ENCODE measurements at regions not wholly inside any gene's neighbourhood (a gene's known extent, or its start where the extent isn't known, plus 50 kb on each side); places are given as distances from the start of the nearest gene placed in this dataset.
"Not testable (repeated sequence)": the region's sequence is repeated elsewhere in the genome, so short reads cannot be mapped to it uniquely, and the experiment has no call there.

GRCh38 chr1:221869779-221870178 is 127.9 kb upstream of the DUSP10 start:
- DNase-seq (ENCODE audit: low spot score) (no peak), ATAC-seq (no peak)
- intact Hi-C loops (cut with DNase I), result no loop called here

- intact Hi-C loops (cut with DNase I), result no loop called here
- ATAC-seq, result no peak
- DNase-seq (ENCODE audit: low spot score), result no peak
Observed at GRCh38 chr1:221868593-221869303, 126.9 kb upstream of the DUSP10 start.

- intact Hi-C loops (cut with DNase I), result no loop called here
- DNase-seq (ENCODE audit: low spot score), result no peak
Observed at GRCh38 chr1:221867003-221867402, 125.1 kb upstream of the DUSP10 start.

DNA sequence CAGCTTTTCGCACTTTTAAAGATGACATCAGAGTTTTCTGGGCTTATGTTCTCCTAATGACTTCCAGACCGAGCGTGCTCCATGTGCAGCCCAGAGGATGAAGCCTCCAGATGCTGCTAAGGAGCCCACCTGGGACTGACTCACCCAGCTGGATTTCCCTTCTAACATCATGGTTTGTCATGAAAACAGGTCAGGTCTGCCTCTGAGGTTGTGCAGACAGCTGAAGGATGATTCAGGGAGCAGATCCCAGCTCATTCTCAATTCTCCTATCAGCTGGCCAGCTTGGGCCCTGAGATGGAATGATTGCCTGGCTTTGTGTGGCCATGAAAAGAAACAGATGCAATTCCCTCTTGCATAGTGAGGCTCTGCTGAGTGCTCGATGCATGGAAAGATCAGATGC is 123.9 kb upstream of the DUSP10 start:
- intact Hi-C loops (cut with DNase I), result no loop called here
- ATAC-seq (no peak), DNase-seq (ENCODE audit: low spot score) (no peak)

More at GRCh38 chr1:221867003-221867402, 125.1 kb upstream of the DUSP10 start:
- no peak for ATAC-seq

GRCh38 chr1:221863635-221864034 is 121.7 kb upstream of the DUSP10 start:
- DNase-seq (ENCODE audit: low spot score) (no peak), ATAC-seq (no peak)
- intact Hi-C loops (cut with DNase I), result no loop called here

- intact Hi-C loops (cut with DNase I), result no loop called here
- ATAC-seq, result no peak
- no peak for DNase-seq (ENCODE audit: low spot score)
Observed at GRCh38 chr1:221862971-221863370, 121.1 kb upstream of the DUSP10 start.

DNA sequence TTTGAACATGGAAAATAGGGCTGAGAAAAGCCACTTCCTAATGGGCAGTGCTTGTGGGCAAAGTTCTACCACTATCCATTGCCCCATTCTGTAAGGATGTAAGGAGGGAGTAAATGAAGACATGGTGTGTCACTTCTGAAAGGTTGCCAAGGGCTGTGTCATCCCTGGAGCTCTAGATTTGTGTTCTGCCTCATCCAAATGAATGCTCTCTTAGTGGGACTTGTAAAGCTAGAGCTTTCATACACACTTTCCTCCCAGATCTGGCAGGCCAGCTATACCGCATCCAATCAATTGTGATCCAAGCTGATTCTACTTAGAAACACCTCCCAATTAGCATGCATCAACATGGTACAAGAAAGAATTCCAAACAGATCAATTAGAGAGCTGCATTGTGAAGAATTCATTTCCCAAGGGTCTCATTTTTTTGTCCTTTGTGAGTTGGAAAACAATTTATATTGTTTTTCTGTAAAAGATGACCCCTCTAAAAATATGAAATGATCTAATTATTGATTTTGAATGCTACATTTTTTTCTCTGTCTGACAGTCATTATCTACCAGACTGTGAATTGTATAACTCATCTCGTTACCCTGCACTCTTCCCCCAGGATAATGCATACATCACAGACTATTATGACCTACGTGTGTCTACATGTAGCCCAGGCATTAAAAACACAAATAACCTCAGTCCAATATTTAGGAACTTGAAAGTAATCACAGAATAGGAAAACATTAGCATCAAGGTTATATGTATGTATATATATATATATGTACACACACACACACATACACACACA is 117.1 kb upstream of the DUSP10 start:
- intact Hi-C loops (cut with DNase I), result no loop called here
- DNase-seq (ENCODE audit: low spot score) (no peak), ATAC-seq (no peak)

GRCh38 chr1:221857094-221857444 is 115.2 kb upstream of the DUSP10 start:
- intact Hi-C loops (cut with DNase I); ATAC-seq; DNase-seq (ENCODE audit: low spot score): not testable (repeated sequence)

DNA sequence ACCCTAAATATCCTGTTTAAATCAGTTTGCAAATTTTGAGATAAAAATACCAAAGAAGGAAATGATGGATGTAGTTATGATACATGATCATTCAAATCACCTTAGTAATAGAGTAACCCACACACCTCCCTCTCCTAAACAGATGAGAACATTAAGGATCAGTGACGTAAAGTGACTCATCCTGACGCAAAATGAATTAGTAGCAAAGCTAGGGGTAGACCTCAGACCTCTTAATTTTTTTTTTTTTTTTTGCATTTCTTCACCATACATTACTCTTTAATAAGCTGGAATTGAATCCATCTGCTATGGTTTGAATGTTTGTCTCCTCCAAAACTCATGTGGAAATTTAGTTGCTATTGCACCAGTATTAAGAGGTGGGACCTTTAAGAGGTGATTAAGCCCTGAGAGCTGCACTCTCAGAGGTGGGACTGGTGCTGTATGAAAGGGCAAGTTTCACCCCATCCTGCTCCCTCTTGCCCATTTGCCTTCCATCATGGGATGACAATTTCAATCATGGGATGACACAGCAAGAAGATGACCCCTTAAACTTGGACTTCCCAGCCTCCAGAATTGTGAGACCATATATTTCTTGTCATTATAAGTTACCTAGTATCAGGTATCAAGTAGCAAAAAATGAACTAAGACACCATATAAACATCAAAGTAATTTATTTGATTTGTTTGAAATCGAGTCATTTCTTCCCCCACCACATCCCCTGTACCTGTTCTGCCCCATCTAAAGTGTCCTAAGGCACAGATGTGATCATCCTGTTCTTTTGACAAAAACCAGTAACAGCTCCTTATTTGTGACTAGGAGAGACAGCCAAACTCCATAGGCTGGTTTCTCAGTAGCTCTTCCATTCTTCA is 114.6 kb upstream of the DUSP10 start:
- no peak for ATAC-seq
- DNase-seq (ENCODE audit: low spot score), result no peak
- intact Hi-C loops (cut with DNase I), result no loop called here

- no peak for DNase-seq (ENCODE audit: low spot score)
- ATAC-seq, result no peak
- intact Hi-C loops (cut with DNase I), result no loop called here
Observed at GRCh38 chr1:221855156-221855555, 113.3 kb upstream of the DUSP10 start.

DNA sequence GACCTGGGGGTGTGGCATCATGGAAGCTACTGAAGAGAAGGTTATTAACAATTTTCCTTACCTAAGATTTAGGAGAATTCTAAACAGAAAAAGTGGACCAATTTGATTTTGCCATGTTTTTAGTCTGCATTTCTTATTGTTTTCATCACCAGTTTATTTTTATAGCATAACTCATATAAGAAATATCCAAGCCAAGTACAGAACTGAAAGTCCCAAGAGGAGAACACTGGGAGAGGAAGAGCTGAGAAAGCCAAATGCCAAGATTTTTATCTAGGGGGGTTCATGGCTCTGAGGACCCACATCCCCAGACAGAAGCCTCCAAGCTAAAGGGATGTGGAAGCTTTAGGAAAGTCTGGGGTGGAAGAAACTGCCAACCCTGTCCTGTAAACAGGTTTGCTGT is 109.4 kb upstream of the DUSP10 start:
- no peak for DNase-seq (ENCODE audit: low spot score)
- intact Hi-C loops (cut with DNase I), result no loop called here
- no peak for ATAC-seq

GRCh38 chr1:221850470-221851187 is 108.7 kb upstream of the DUSP10 start:
- DNase-seq (ENCODE audit: low spot score) (no peak), ATAC-seq (no peak)
- intact Hi-C loops (cut with DNase I), result no loop called here

GRCh38 chr1:221849897-221850296 is 108.0 kb upstream of the DUSP10 start:
- intact Hi-C loops (cut with DNase I), result no loop called here
- DNase-seq (ENCODE audit: low spot score) (no peak), ATAC-seq (no peak)

DNA sequence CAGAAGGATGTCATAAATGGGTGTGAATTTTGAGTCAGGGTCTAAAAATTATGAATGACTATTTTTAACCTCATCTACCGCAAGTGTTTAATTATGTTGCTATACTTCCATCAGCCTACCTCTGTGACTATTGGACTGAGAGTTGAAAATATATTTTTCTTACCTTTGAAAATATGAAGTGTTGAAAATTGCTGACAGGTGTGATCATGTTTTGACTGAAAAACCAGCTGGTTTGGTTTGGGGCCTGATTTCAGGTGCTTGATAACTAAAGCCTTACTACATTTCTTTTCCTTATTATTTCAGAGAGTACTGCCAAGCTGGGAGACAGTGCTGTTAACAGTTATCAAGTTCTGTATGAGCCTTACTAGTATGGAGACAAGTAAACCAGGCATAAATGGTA is 107.2 kb upstream of the DUSP10 start:
- intact Hi-C loops (cut with DNase I), result no loop called here
- DNase-seq (ENCODE audit: low spot score), result no peak
- no peak for ATAC-seq

- intact Hi-C loops (cut with DNase I), result no loop called here
- DNase-seq (ENCODE audit: low spot score), result no peak
- no peak for ATAC-seq
Observed at GRCh38 chr1:221847676-221848075, 105.8 kb upstream of the DUSP10 start.

DNA sequence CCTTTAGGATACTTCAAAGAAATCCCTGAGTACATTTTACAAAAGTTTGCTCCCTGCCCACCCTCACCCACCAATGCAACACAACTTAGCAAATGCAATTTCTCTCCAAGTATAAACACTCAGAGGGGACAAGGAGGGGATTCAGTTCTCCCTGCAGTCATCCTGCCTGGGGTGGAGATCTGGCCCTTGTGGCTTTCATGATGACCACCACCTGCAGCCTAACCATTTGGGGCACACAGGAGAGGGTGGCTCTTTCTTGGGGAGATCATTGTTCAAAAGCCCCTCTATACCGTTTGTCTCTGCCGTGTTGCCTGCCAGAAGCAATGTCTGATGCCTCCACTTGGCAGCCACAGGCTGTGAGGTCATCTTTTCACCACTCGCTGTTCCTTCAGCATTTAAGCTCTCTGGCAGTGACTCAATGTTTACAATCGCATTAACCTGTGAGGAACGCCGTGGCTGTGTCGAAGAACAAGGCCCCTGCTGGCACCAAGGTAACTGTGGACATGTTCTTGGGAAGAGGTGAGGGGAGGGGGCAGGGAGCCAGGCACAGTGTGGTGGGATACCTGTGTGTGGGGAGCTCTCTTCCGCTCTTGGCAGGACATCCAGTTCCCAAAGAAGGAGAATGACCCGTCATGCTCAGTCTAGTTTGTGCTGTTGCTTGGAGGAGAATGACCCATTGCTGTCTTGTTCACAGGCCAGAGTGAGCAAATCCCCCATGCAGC is 103.9 kb upstream of the DUSP10 start:
- ATAC-seq, result no peak
- no peak for DNase-seq (ENCODE audit: low spot score)
- intact Hi-C loops (cut with DNase I), result no loop called here

DNA sequence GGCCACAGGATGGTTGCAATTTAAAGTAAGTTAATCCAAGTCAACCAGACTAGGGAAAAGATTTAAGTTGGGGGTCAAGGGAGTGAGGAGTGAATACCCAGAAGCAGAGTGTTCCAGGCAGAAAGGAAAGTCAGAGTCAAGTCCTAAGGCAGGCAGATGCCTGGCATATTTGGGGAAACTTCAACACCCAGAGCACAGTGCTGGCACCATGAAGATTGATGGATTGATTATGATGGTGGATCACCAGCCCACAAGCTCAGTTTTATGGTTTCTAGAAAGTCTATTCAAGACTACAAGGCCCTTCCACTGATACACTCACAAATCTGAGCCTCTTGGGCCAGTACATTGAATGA is 100.1 kb upstream of the DUSP10 start:
- ATAC-seq (no peak), DNase-seq (ENCODE audit: low spot score) (no peak)
- intact Hi-C loops (cut with DNase I), result no loop called here

DNA sequence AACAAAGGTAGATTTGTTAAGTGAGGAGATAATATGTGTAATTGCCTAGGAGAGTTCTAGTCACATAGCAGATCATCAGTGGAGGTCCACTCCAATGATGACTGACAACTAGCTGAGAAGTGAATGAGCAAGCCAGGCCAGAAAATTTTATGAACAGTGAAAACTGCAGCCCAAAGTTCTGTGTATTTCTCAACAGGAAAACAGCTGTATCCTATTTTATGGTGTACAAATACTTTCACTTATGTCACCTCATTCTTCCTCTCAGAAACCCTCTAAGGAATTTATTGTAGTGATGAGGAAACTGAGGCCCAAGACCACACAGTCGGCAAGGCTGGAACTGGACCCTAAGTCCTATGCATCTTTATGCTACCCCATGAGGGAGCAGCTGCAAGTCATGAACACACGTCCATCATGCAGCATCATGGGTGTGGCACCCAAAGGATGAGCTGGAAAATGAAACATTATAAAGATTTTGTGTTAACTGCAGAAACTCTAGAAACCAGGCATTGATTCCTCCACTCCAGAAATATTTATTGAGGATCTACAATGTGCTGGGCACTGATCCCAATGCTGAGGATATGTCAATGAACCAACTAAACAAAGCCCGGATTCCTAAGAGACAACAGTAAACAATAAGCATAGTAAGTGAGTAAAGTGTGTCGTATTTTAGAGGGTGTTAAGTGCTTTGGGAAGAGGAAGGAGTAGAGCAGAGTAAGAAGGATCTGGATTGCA is 99.5 kb upstream of the DUSP10 start:
- intact Hi-C loops (cut with DNase I), result no loop called here
- DNase-seq (ENCODE audit: low spot score) (no peak), ATAC-seq (peak; percentile 15)

All from sciatic nerve (tissue), 2 donors.